ENCODE measurements at regions not wholly inside any gene's neighbourhood (a gene's known extent, or its start where the extent isn't known, plus 50 kb on each side); places are given as distances from the start of the nearest gene placed in this dataset.

GRCh38 chr10:128435811-128436210 is 309.6 kb upstream of the MKI67 start:
- TF ChIP-seq POLR2A (IDR thresholded peaks at IDR 0.05; ENCODE audit: low read depth, low read length) (no peak), POLR2AphosphoS5 (IDR thresholded peaks at IDR 0.05; ENCODE audit: low read depth, low read length) (no peak), TAF1 (IDR thresholded peaks at IDR 0.05; ENCODE audit: low read depth, low read length) (no peak)

Data from GM12891 (cell line).